Gastrocnemius medialis (tissue), 4 donors: ENCODE measurements at regions not wholly inside any gene's neighbourhood (a gene's known extent, or its start where the extent isn't known, plus 50 kb on each side); places are given as distances from the start of the nearest gene placed in this dataset.

Source experiments
- POLR2A ChIP-seq, 2 donors: fragments of 450-650 bp; IDR thresholded peaks; one replicate each; pipeline ENCODE4 v1.6.1; 2017; ENCODE audit warnings: antibody characterized with exemption in 2 of 2, mild to moderate bottlenecking in 2 of 2, moderate library complexity in 2 of 2
- TF ChIP-seq, protein P1 (sequence below), 5 experiments: fragments of 450-650 bp in 3 of 5; fragments of 200-600 bp in 2 of 5; sonication (generic) in 2 of 5; IDR thresholded peaks in 4 of 5; conservative IDR thresholded peaks in 1 of 5; 1 replicate in 4 of 5; 2 replicates in 1 of 5; pipeline ENCODE4 v1.5.1; 2016 to 2019; ENCODE audit warnings: antibody characterized with exemption in 5 of 5, mild to moderate bottlenecking in 3 of 5, moderate library complexity in 3 of 5

- TF ChIP-seq, protein P1, sequence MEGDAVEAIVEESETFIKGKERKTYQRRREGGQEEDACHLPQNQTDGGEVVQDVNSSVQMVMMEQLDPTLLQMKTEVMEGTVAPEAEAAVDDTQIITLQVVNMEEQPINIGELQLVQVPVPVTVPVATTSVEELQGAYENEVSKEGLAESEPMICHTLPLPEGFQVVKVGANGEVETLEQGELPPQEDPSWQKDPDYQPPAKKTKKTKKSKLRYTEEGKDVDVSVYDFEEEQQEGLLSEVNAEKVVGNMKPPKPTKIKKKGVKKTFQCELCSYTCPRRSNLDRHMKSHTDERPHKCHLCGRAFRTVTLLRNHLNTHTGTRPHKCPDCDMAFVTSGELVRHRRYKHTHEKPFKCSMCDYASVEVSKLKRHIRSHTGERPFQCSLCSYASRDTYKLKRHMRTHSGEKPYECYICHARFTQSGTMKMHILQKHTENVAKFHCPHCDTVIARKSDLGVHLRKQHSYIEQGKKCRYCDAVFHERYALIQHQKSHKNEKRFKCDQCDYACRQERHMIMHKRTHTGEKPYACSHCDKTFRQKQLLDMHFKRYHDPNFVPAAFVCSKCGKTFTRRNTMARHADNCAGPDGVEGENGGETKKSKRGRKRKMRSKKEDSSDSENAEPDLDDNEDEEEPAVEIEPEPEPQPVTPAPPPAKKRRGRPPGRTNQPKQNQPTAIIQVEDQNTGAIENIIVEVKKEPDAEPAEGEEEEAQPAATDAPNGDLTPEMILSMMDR (IDR thresholded peaks at IDR 0.05 in 4 of 5, conservative IDR thresholded peaks at IDR 0.05 in 1 of 5), result no peak
- no peak for TF ChIP-seq POLR2A (IDR thresholded peaks at IDR 0.05)
Measured at GRCh38 chr9:86807367-86807976, 139.8 kb downstream of the GAS1 start.
